ENCODE measurements at regions not wholly inside any gene's neighbourhood (a gene's known extent, or its start where the extent isn't known, plus 50 kb on each side); places are given as distances from the start of the nearest gene placed in this dataset.

- TF ChIP-seq TAF1 (IDR thresholded peaks at IDR 0.05; ENCODE audit: low read depth, low read length) (no peak), CTCF (IDR thresholded peaks at IDR 0.05; ENCODE audit: control extremely low read depth in 1 of 3, insufficient read depth in 1 of 3, low read depth in 1 of 3, low read length in 3 of 3) (no peak), MAX (IDR thresholded peaks at IDR 0.05) (no peak), SUZ12 (IDR thresholded peaks at IDR 0.05; ENCODE audit: low read length) (no peak), SIN3A (conservative IDR thresholded peaks at IDR 0.05 in 1 of 2, IDR thresholded peaks at IDR 0.05 in 1 of 2; ENCODE audit: low read depth in 1 of 2, low read length in 2 of 2) (no peak), SP2 (IDR thresholded peaks at IDR 0.05; ENCODE audit: low read length) (no peak), RAD21 (IDR thresholded peaks at IDR 0.05 in 1 of 2, conservative IDR thresholded peaks at IDR 0.05 in 1 of 2; ENCODE audit: low read depth in 2 of 2, low read length in 2 of 2) (no peak), ATF2 (IDR thresholded peaks at IDR 0.05; ENCODE audit: low read length) (no peak), POLR2A (IDR thresholded peaks at IDR 0.05; ENCODE audit: control extremely low read depth in 1 of 2, low read depth in 2 of 2, low read length in 2 of 2) (no peak), SP1 (IDR thresholded peaks at IDR 0.05; ENCODE audit: low read depth, low read length) (no peak), CEBPB (IDR thresholded peaks at IDR 0.05; ENCODE audit: low read depth, low read length) (no peak), GABPA (IDR thresholded peaks at IDR 0.05; ENCODE audit: borderline replicate concordance, insufficient read depth, low read length) (no peak), CREB1 (IDR thresholded peaks at IDR 0.05) (no peak), POLR2AphosphoS5 (IDR thresholded peaks at IDR 0.05; ENCODE audit: low read depth, low read length) (no peak)
These were observed 103.9 kb upstream of the DUSP10 start for GRCh38 chr1:221845650-221846371.

All from H1 (cell line).